Aorta (tissue), 5 donors: ENCODE measurements at regions not wholly inside any gene's neighbourhood (a gene's known extent, or its start where the extent isn't known, plus 50 kb on each side); places are given as distances from the start of the nearest gene placed in this dataset.

Source experiments
- ATAC-seq: fragments of 200-7000 bp; cut with Tn5 transposase; one replicate; pipeline ENCODE4 v1.9.1; 2022; ENCODE audit warnings: moderate library complexity; ENCODE audit not compliant: low FRiP score
- DNase-seq, 2 donors: peaks; one replicate each; pipeline ENCODE4 v3.0.0-alpha.2; 2020
- H3K27ac ChIP-seq, 2 donors: one replicate each; pipeline ENCODE4 v1.5.1; 2013; ENCODE audit warnings: low read length in 2 of 2, mild to moderate bottlenecking in 2 of 2, moderate library complexity in 2 of 2, control low read depth in 1 of 2, inconsistent platforms in 1 of 2, low read depth in 1 of 2
- H3K27me3 ChIP-seq, 2 donors: one replicate each; pipeline ENCODE4 v1.6.1; 2013; ENCODE audit warnings: control low read depth in 1 of 2, low read length in 1 of 2, mild to moderate bottlenecking in 1 of 2, moderate library complexity in 1 of 2; ENCODE audit not compliant: insufficient read depth in 2 of 2, control insufficient read depth in 1 of 2
- H3K36me3 ChIP-seq, 2 donors: one replicate each; pipeline ENCODE4 v1.6.1; 2013; ENCODE audit warnings: control low read depth in 1 of 2, low read length in 1 of 2, mild to moderate bottlenecking in 1 of 2; ENCODE audit not compliant: insufficient read depth in 2 of 2, control insufficient read depth in 1 of 2
- H3K4me1 ChIP-seq, 2 donors: one replicate each; pipeline ENCODE4 v1.6.1; 2013; ENCODE audit warnings: low read length in 2 of 2, control low read depth in 1 of 2, mild to moderate bottlenecking in 1 of 2, moderate library complexity in 1 of 2; ENCODE audit not compliant: insufficient read depth in 2 of 2, control insufficient read depth in 1 of 2
- H3K4me3 ChIP-seq, 2 donors: one replicate each; pipeline ENCODE4 v1.5.1; 2013; ENCODE audit warnings: low read length in 2 of 2, control low read depth in 1 of 2, mild to moderate bottlenecking in 1 of 2
- H3K9me3 ChIP-seq: one replicate; pipeline ENCODE4 v1.6.1; 2013; ENCODE audit warnings: mild to moderate bottlenecking, low read length; ENCODE audit not compliant: control insufficient read depth
- WGBS, 2 donors: extraction: QIAGEN DNeasy Blood & Tissue Kit; methylation state at CpG; one replicate each; pipeline ENCODE4 v1.1.7; 2013; 5-methylcytosine and 5-hydroxymethylcytosine counted together
- intact Hi-C, 2 donors: fragments of 100-400 bp; cut with DNase I; formaldehyde crosslinking; loops; one replicate each; pipeline versions ENCODE4 v1.14.2 to v1.15.0; 2022
- donor health status: healthy with polysubstance abuse.
- donor health status: Bipolar disorder and iron deficiency.
- donor health status: DM: no; HTN: no; CAD: no.
- donor health status: DM: no; HTN: no; CAD: no.
- donor health status: DM: yes; HTN: yes; CAD: no.

DNA sequence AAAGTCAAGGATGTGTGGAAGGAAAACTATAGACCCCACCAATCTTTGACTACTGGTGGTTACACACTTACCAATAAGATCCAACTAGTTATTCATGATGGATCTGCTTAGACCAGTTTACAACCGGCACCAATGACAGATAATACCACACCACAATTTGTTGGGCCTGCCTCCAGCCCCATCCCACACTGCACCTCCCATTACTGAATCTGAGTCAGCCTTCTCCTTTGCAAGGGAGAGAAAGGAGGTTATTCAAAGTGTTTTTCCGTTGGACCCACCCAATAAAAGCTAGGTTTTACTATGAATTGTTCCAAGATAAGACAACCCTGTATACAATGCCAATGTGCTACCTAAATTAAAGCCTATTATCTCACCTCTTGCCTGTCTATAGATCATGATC, 453.5 kb downstream of the MTRR start:
- ATAC-seq: no peak
- Histone ChIP-seq H3K9me3 (no peaks in the 10 kb centered on the region), H3K27ac (no peak overlapping the region), H3K27me3 (no peaks in the 10 kb centered on the region), H3K4me3 (no peak overlapping the region), H3K4me1 (no peaks in the 10 kb centered on the region), H3K36me3 (no peaks in the 10 kb centered on the region)
- 81 to 83% methylated on average over 2 of the region's 2 CpGs for WGBS, 2 donors
- intact Hi-C loops: no loop called here
- DNase-seq: no peak

DNA sequence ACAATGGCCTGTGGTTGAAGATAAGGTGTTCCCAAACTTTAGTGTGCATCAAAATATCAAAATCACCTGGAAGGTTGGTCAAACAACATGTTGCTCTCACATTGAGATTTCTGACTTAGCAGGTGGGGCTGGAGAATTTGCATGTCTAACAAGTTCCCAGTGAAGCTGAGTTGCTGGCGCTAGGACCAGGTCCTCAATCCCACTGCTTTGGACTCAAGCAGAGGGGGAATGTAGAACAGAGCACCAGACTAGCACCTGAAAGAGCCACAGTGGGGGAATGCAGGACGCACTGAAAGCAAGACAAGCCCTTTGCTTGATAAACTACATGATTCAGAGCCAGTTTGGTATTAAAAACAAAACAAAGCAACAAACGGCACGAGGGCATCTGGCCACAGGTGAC, 458.1 kb downstream of the MTRR start:
- Histone ChIP-seq H3K4me1 (no peaks in the 10 kb centered on the region), H3K4me3 (no peak overlapping the region), H3K27ac (no peak overlapping the region), H3K36me3 (no peaks in the 10 kb centered on the region), H3K9me3 (no peaks in the 10 kb centered on the region), H3K27me3 (no peaks in the 10 kb centered on the region)
- DNase-seq (no peak), ATAC-seq (no peak)
- intact Hi-C loops: no loop called here
- WGBS, 2 donors: 62 to 69% methylated on average over 4 of the region's 4 CpGs

DNA sequence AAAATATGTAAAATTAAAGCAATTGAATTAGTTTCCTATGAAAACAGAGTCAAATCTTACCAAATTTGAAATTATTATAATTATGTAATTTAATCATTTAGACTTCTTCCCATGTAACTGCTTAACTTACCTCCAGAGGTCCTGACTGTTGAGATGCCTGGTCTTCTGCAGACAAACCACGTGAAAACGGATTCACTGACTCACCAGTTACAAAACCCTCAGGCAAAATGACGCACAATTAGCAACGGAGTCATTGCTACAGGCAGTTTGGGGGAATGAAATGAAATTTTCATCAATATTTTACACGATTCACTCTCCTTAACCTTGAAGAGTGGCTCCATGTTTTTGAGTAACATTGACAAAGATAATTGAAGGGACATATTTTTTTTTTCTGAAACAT, 460.8 kb downstream of the MTRR start:
- no peak overlapping the region for H3K4me3 ChIP-seq
- H3K4me1 ChIP-seq: no peaks in the 10 kb centered on the region
- H3K27ac ChIP-seq: no peak overlapping the region
- H3K36me3 ChIP-seq: no peaks in the 10 kb centered on the region
- DNase-seq (no peak), ATAC-seq (no peak)
- no peaks in the 10 kb centered on the region for H3K9me3 ChIP-seq
- intact Hi-C loops: no loop called here
- H3K27me3 ChIP-seq: no peaks in the 10 kb centered on the region
- 82 to 88% methylated on average over 5 of the region's 5 CpGs for WGBS, 2 donors

DNA sequence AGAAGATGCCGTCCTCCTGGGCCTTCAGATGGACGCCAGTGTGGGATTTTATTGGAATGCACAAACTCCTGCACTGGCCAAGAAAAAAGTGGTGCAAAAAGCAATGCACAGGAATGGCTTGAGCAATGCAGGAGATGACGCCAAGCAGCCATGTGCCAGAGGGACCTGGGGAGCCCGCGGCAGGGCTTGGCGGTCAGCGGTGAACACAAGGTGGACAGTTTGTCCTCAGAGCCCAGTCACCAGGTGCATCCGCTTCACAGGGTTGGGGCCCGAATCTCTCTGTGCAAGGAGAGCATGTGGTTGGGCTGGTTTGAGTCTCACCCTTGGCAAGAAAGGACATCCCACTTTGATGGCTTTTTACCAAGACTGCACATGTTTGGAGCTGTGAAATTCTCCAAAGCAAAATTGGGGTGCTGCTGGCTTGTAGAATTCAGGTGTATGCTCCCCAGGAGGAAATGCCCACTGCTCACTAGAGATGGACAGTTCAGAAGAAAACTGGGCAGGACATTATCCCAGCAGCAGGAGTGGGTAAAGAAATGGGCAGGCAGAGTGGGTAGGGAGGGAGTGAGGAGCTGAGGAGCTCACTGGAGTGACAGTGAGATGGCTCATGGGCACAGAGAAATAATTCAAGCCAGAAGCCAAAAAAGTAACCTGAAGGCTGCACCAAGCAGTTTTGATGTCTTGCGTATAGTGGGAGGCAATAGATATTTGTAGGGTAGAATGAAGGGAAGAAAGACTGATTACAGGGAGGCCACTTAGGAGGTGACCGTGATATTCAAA, 463.9 kb downstream of the MTRR start:
- no peak overlapping the region for H3K4me3 ChIP-seq
- DNase-seq (no peak), ATAC-seq (no peak)
- H3K36me3 ChIP-seq: no peaks in the 10 kb centered on the region
- H3K9me3 ChIP-seq: no peaks in the 10 kb centered on the region
- H3K4me1 ChIP-seq: no peaks in the 10 kb centered on the region
- WGBS, 2 donors: 92 to 93% methylated on average over 11 of the region's 11 CpGs
- intact Hi-C loops: no loop called here
- H3K27ac ChIP-seq: no peak overlapping the region
- H3K27me3 ChIP-seq: no peaks in the 10 kb centered on the region

DNA sequence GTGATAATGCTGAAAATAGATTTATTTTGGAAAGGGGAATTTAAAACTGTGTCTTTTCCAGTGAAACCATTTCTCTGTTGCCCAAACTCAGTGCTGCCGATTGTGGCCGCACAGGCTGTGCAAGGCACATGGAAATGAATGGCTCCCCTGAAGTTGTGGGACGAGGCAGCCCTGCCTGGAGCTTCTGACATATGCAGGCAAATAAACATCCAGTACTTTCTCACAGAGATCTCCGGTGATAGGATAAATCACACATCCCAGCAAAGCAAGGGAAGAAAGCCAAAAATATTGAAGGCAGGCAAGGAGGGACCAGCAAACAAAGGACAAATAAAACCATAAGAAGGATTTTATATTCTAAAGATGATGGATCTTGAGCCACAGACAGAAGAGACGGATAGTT, 464.5 kb downstream of the MTRR start:
- ATAC-seq (no peak), DNase-seq (no peak)
- no peaks in the 10 kb centered on the region for H3K9me3 ChIP-seq
- WGBS, 2 donors: 58 to 70% methylated on average over 5 of the region's 5 CpGs
- no peaks in the 10 kb centered on the region for H3K27me3 ChIP-seq
- no peak overlapping the region for H3K27ac ChIP-seq
- no peaks in the 10 kb centered on the region for H3K4me1 ChIP-seq
- no peak overlapping the region for H3K4me3 ChIP-seq
- no peaks in the 10 kb centered on the region for H3K36me3 ChIP-seq
- intact Hi-C loops: no loop called here

DNA sequence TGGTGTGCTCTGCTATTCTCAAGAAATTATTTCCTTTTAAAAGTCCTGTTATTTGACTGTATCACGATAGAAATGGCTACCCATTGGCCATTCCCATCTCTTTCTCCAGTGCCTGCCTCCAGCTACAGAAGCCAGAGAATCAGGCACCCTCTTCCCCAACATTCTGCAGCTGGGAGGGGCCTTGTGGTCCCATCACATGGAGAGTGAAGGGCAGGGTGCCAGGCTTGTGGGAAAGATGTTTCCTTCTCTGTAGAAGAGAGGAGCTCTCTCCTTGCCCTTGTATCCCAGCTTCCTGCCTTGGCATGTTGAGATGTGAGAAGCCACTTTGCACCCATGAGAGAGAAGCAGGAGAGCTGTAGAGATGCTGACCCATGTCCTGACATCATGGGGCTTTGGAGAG, 465.0 kb downstream of the MTRR start:
- H3K9me3 ChIP-seq: no peaks in the 10 kb centered on the region
- DNase-seq (no peak), ATAC-seq (no peak)
- no peaks in the 10 kb centered on the region for H3K27me3 ChIP-seq
- 54 to 81% methylated on average over 1 of the region's 1 CpG for WGBS, 2 donors
- intact Hi-C loops: no loop called here
- no peaks in the 10 kb centered on the region for H3K4me1 ChIP-seq
- H3K27ac ChIP-seq: no peak overlapping the region
- H3K36me3 ChIP-seq: no peaks in the 10 kb centered on the region
- no peak overlapping the region for H3K4me3 ChIP-seq

DNA sequence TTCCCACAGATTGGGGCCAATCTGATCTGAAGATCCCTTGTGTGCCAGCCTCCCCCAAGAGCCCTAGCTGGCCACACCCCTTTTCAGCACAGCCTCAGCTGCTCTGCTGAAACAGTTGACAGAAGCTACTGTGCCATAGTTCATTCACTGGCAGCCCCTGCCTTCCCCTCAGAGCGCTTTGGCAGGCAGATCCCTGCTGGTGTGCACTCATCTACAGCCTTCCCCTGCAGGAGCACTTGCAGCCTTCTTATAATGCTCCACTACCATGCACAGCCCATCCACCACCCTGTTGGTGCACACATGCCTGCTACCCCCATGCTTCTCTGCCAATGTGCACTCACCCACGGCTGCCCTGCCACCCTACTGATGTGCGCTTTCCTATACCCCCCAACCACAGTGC, 471.3 kb downstream of the MTRR start:
- Histone ChIP-seq H3K36me3 (no peaks in the 10 kb centered on the region), H3K27me3 (no peaks in the 10 kb centered on the region), H3K9me3 (no peaks in the 10 kb centered on the region), H3K4me3 (no peak overlapping the region), H3K4me1 (no peaks in the 10 kb centered on the region), H3K27ac (no peak overlapping the region)
- DNase-seq (no peak), ATAC-seq (peak; percentile 15)
- intact Hi-C loops: no loop called here
- 63 to 65% methylated on average over 3 of the region's 3 CpGs for WGBS, 2 donors

DNA sequence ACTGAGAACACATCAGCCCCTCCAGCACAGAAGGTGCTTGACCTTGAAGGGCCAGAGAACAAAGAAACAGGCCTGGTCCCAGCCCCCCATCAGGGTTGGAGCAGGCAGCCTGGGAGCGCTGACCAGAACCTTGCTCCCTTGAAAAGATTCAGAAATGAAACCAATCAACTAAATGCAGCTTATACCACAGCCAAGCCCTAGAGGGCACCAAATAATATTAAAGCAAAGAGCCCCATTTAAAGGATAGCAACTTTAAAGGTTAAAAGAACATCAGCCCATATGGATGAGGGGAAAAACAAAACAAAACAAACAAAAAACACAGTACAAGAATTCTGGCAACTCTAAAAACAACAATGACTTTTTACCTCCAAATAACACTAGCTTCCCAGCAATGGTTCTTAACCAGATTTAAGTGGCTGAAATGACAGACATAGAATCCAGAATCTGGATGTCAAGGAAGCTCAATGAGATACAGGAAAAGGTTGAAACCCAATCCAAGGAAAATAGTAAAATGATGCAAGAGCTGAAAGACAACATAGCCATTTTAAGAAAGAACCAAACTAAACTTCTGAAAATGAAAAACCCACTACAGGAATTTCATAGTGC, 471.9 kb downstream of the MTRR start:
- no peak for DNase-seq
- no peaks in the 10 kb centered on the region for H3K9me3 ChIP-seq
- H3K4me3 ChIP-seq: no peak overlapping the region
- ATAC-seq: no peak
- no peaks in the 10 kb centered on the region for H3K36me3 ChIP-seq
- no peaks in the 10 kb centered on the region for H3K27me3 ChIP-seq
- intact Hi-C loops: no loop called here
- no peaks in the 10 kb centered on the region for H3K4me1 ChIP-seq
- 33 to 38% methylated on average over 1 of the region's 1 CpG for WGBS, 2 donors
- H3K27ac ChIP-seq: no peak overlapping the region

DNA sequence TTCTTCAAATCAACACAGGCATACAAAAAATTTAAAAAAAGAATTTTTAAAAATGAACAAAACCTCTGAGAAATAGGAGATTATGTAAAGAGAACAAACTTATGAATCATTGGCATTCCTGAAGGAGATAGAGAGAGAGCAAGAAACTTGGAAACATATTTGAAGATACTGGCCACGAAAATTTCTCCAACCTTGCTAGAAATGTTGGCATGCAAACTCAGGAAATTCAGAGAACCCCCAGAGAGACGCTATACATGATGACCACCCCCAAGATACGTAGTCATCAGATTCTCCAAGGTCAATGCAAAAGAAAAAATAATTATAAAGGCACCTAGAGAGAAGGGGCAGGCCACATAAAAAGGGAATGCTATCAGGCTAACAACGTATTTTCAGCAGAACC, 472.5 kb downstream of the MTRR start:
- H3K27me3 ChIP-seq: no peaks in the 10 kb centered on the region
- no peaks in the 10 kb centered on the region for H3K9me3 ChIP-seq
- no peaks in the 10 kb centered on the region for H3K36me3 ChIP-seq
- ATAC-seq (no peak), DNase-seq (no peak)
- no peaks in the 10 kb centered on the region for H3K4me1 ChIP-seq
- intact Hi-C loops: no loop called here
- 45 to 74% methylated on average over 4 of the region's 4 CpGs for WGBS, 2 donors
- H3K4me3 ChIP-seq: no peak overlapping the region
- H3K27ac ChIP-seq: no peak overlapping the region
